Adrenal gland (tissue), 9 donors: ENCODE measurements at regions not wholly inside any gene's neighbourhood (a gene's known extent, or its start where the extent isn't known, plus 50 kb on each side); places are given as distances from the start of the nearest gene placed in this dataset.

Source experiments
- DNase-seq, 7 donors: peaks; one replicate each; pipeline ENCODE4 v3.0.0-alpha.2; 2019 to 2020
- H3K27ac ChIP-seq, 5 donors: fragments of 200-600 bp; sonication (generic) in 4 of 5; 1 replicate in 3 of 5; 2 replicates in 2 of 5; pipeline versions ENCODE4 v1.5.1 to v1.8.0; 2016 to 2020; ENCODE audit warnings: mild to moderate bottlenecking in 1 of 5
- H3K27me3 ChIP-seq: fragments of 200-600 bp; 2 replicates; pipeline ENCODE4 v1.8.0; 2021
- H3K36me3 ChIP-seq, 2 donors: fragments of 200-600 bp; replicated peaks in 1 of 2; 1 replicate in 1 of 2; 2 replicates in 1 of 2; pipeline versions ENCODE4 v1.5.1 to v1.8.0; 2018 to 2022
- H3K4me1 ChIP-seq, 2 donors: fragments of 200-600 bp; replicated peaks in 1 of 2; 1 replicate in 1 of 2; 2 replicates in 1 of 2; pipeline versions ENCODE4 v1.5.1 to v1.8.0; 2018 to 2021
- H3K4me3 ChIP-seq, 4 donors: fragments of 200-600 bp; sonication (generic) in 3 of 4; one replicate each; pipeline ENCODE4 v1.5.1; 2016 to 2018
- H3K9me3 ChIP-seq, 3 donors: fragments of 200-600 bp; sonication (generic) in 1 of 3; replicated peaks in 1 of 3; 1 replicate in 2 of 3; 2 replicates in 1 of 3; pipeline versions ENCODE4 v1.5.1 to v1.8.0; 2016 to 2021
- POLR2A ChIP-seq, 2 donors: fragments of 450-650 bp; IDR thresholded peaks; one replicate each; pipeline ENCODE4 v1.6.1; 2017; ENCODE audit warnings: antibody characterized with exemption in 2 of 2, mild to moderate bottlenecking in 2 of 2, moderate library complexity in 1 of 2
- WGBS, 4 donors: extraction: QIAGEN DNeasy Blood & Tissue Kit in 2 of 4; methylation state at CpG; one replicate each; pipeline versions ENCODE4 v1.1.5 to v1.1.7; 2013 to 2017; 5-methylcytosine and 5-hydroxymethylcytosine counted together
- intact Hi-C, 2 donors: fragments of 100-400 bp; cut with DNase I; formaldehyde crosslinking; loops; one replicate each; pipeline versions ENCODE4 v1.14.1 to v1.15.0; 2022 to 2023
- TF ChIP-seq, protein P1 (sequence below), 6 experiments: fragments of 450-650 bp in 4 of 6; fragments of 200-600 bp in 2 of 6; sonication (generic) in 1 of 6; IDR thresholded peaks; 1 replicate in 5 of 6; 2 replicates in 1 of 6; pipeline versions ENCODE4 v1.5.1 to v1.8.0; 2016 to 2021; ENCODE audit warnings: antibody characterized with exemption in 6 of 6, mild to moderate bottlenecking in 2 of 6, moderate library complexity in 1 of 6
- donor health status: healthy with polysubstance abuse.
- donor health status: Bipolar disorder and iron deficiency.
- donor health status: DM: yes; HTN: yes; CAD: no.
- donor health status: DM: no; HTN: no; CAD: no.
- donor health status: DM: no; HTN: no; CAD: no.

DNA sequence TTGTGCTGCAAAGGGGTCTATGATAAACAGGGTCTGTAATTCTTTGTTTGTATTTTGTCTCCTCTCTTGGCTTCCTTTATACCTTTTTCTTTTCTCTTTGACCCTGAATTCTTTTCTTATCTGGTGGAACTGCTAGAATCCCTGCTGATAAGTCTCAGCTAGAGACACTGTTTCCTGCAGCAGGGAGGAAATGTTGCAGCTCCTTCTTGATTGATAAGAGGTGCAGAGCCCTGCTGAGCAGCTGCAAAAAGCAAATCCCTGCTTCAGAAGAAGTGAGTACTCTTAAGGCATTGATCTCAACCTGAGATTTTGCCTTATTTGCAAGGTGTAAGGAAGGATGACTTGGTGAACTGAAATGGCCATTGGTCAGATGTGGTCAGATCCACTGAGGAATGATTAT, 167.8 kb downstream of the NUP35 start:
- TF ChIP-seq, protein P1, sequence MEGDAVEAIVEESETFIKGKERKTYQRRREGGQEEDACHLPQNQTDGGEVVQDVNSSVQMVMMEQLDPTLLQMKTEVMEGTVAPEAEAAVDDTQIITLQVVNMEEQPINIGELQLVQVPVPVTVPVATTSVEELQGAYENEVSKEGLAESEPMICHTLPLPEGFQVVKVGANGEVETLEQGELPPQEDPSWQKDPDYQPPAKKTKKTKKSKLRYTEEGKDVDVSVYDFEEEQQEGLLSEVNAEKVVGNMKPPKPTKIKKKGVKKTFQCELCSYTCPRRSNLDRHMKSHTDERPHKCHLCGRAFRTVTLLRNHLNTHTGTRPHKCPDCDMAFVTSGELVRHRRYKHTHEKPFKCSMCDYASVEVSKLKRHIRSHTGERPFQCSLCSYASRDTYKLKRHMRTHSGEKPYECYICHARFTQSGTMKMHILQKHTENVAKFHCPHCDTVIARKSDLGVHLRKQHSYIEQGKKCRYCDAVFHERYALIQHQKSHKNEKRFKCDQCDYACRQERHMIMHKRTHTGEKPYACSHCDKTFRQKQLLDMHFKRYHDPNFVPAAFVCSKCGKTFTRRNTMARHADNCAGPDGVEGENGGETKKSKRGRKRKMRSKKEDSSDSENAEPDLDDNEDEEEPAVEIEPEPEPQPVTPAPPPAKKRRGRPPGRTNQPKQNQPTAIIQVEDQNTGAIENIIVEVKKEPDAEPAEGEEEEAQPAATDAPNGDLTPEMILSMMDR (IDR thresholded peaks at IDR 0.05): no peak
- no peak for TF ChIP-seq POLR2A (IDR thresholded peaks at IDR 0.05)
- intact Hi-C loops: no loop called here
- Histone ChIP-seq H3K27ac (no peak overlapping the region), H3K27me3 (no peaks in the 10 kb centered on the region), H3K9me3 (no peaks in the 10 kb centered on the region), H3K4me1 (no peaks in the 10 kb centered on the region), H3K4me3 (no peak overlapping the region), H3K36me3 (no peaks in the 10 kb centered on the region)
- no peak for DNase-seq

- no peaks in the 10 kb centered on the region for H3K36me3 ChIP-seq
- TF ChIP-seq, protein P1 (IDR thresholded peaks at IDR 0.05): no peak
- TF ChIP-seq POLR2A (IDR thresholded peaks at IDR 0.05): no peak
- intact Hi-C loops: no loop called here
- WGBS, 4 donors: 52 to 78% (median 67%) methylated on average over 1 of the region's 1 CpG
- H3K4me1 ChIP-seq: no peaks in the 10 kb centered on the region
- no peak overlapping the region for H3K27ac ChIP-seq
- no peaks in the 10 kb centered on the region for H3K27me3 ChIP-seq
- peaks cover 0 to 17% (median 0%) of the 10 kb centered on the region in 3 donors for H3K9me3 ChIP-seq
- no peak overlapping the region for H3K4me3 ChIP-seq
- no peak for DNase-seq
These were observed 215.1 kb downstream of the NUP35 start for GRCh38 chr2:183339311-183339710.

DNA sequence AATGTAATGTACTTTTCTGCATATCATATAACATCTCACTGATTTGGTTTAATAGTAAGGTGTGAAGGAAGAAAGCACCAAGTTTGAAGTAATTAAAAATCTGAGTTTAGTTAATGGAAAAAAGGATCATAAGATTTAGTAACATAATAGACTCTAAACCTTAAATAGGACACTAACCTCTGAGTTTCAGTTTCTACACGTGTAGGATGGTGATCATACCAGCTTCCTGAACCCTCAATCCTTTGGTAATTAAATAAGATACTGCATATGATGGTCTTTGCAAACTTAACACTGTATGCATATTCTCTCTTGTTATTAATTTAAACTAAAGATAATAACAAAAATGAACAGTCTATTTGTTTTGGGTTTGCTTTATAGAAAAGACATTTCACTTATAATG, 216.8 kb downstream of the NUP35 start:
- Histone ChIP-seq H3K9me3 (peaks cover 0 to 14% (median 0%) of the 10 kb centered on the region in 3 donors), H3K4me3 (no peak overlapping the region), H3K27ac (no peak overlapping the region), H3K27me3 (no peaks in the 10 kb centered on the region), H3K4me1 (no peaks in the 10 kb centered on the region), H3K36me3 (no peaks in the 10 kb centered on the region)
- 44 to 61% (median 51%) methylated on average over 1 of the region's 1 CpG for WGBS, 4 donors
- TF ChIP-seq, protein P1 (IDR thresholded peaks at IDR 0.05): no peak
- no peak for TF ChIP-seq POLR2A (IDR thresholded peaks at IDR 0.05)
- intact Hi-C loops: no loop called here
- no peak for DNase-seq

DNA sequence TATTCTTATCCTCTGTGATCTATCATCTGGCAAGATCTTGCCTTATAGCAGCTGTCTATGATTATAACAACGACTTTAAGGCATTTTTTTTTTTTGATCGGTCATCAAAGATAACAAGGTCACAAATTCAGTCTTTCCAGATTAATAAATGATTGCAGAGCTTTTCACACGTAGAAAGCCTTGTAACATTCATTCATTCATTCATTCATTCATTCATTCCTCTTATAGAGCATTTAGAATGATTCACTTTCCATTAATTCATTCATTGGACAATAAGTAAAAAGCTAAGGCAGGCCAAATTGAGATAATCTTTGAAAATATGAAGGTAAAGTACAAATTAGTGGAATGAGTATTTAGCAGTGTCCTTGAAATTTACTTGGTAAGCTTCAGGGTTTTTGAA, 223.7 kb downstream of the NUP35 start:
- Histone ChIP-seq H3K27me3 (no peaks in the 10 kb centered on the region), H3K4me1 (no peaks in the 10 kb centered on the region), H3K9me3 (no peaks in the 10 kb centered on the region), H3K4me3 (no peak overlapping the region), H3K27ac (no peak overlapping the region), H3K36me3 (no peaks in the 10 kb centered on the region)
- WGBS, 4 donors: 53 to 61% (median 57%) methylated on average over 3 of the region's 3 CpGs
- DNase-seq: no peak
- TF ChIP-seq, protein P1 (IDR thresholded peaks at IDR 0.05): no peak
- no peak for TF ChIP-seq POLR2A (IDR thresholded peaks at IDR 0.05)
- intact Hi-C loops: no loop called here
